Liver (tissue), 8 donors: ENCODE measurements at regions not wholly inside any gene's neighbourhood (a gene's known extent, or its start where the extent isn't known, plus 50 kb on each side); places are given as distances from the start of the nearest gene placed in this dataset.

Experiments used
- DNase-seq: peaks from one replicate; pipeline ENCODE4 v3.0.0-alpha.2; 2017; ENCODE audit warnings: low spot score
- H3K27ac ChIP-seq, 2 donors: one replicate each; pipeline ENCODE4 v1.7.0; 2013; ENCODE audit warnings: inconsistent platforms in 2 of 2, low read length in 2 of 2, control low read depth in 1 of 2, low read depth in 1 of 2, mild to moderate bottlenecking in 1 of 2
- H3K27me3 ChIP-seq, 4 donors: one replicate each; pipeline versions ENCODE4 v1.6.1 to v1.7.0; 2013; ENCODE audit warnings: low read length in 3 of 4, inconsistent platforms in 1 of 4, mild to moderate bottlenecking in 1 of 4, moderate library complexity in 1 of 4; ENCODE audit not compliant: control insufficient read depth in 4 of 4, insufficient read depth in 4 of 4
- H3K36me3 ChIP-seq, 4 donors: one replicate each; pipeline versions ENCODE4 v1.6.1 to v1.7.0; 2013; ENCODE audit warnings: low read length in 3 of 4, mild to moderate bottlenecking in 3 of 4, low read depth in 1 of 4, moderate library complexity in 1 of 4; ENCODE audit not compliant: control insufficient read depth in 4 of 4, insufficient read depth in 3 of 4
- H3K4me1 ChIP-seq, 4 donors: one replicate each; pipeline versions ENCODE4 v1.6.1 to v1.7.0; 2013; ENCODE audit warnings: low read length in 3 of 4, mild to moderate bottlenecking in 3 of 4, moderate library complexity in 1 of 4; ENCODE audit not compliant: control insufficient read depth in 4 of 4, insufficient read depth in 4 of 4
- H3K4me3 ChIP-seq, 3 donors: one replicate each; pipeline versions ENCODE4 v1.6.1 to v1.7.0; 2013; ENCODE audit warnings: low read length in 3 of 3, control low read depth in 1 of 3, low read depth in 1 of 3, mild to moderate bottlenecking in 1 of 3
- H3K9ac ChIP-seq, 2 donors: one replicate each; pipeline ENCODE4 v1.7.0; 2013; ENCODE audit warnings: low read length in 2 of 2, mild to moderate bottlenecking in 2 of 2, moderate library complexity in 2 of 2, control low read depth in 1 of 2, low read depth in 1 of 2
- H3K9me3 ChIP-seq, 4 donors: one replicate each; pipeline versions ENCODE4 v1.6.1 to v1.7.0; 2013; ENCODE audit warnings: low read length in 3 of 4; ENCODE audit not compliant: control insufficient read depth in 4 of 4
- EGR1 ChIP-seq, 2 donors: IDR thresholded peaks; 2 replicates each; pipeline ENCODE4 v1.6.1; 2016 to 2018; ENCODE audit warnings: antibody characterized with exemption in 2 of 2, low read depth in 2 of 2
- FOXA2 ChIP-seq: IDR thresholded peaks from 2 replicates; pipeline ENCODE4 v1.6.1; 2016; ENCODE audit warnings: antibody characterized with exemption
- HNF4A ChIP-seq, 2 donors: conservative IDR thresholded peaks; 2 replicates each; pipeline ENCODE4 v1.6.1; 2016; ENCODE audit warnings: antibody characterized with exemption in 2 of 2, mild to moderate bottlenecking in 2 of 2
- JUND ChIP-seq, 2 donors: IDR thresholded peaks; 2 replicates each; pipeline ENCODE4 v1.6.1; 2016; ENCODE audit warnings: antibody characterized with exemption in 2 of 2
- MAX ChIP-seq: IDR thresholded peaks from 2 replicates; pipeline ENCODE4 v1.6.1; 2016; ENCODE audit warnings: antibody characterized with exemption
- RAD21 ChIP-seq, 2 donors: IDR thresholded peaks; 2 replicates each; pipeline ENCODE4 v1.6.1; 2016; ENCODE audit warnings: antibody characterized with exemption in 2 of 2, mild to moderate bottlenecking in 2 of 2
- TAF1 ChIP-seq: conservative IDR thresholded peaks from 2 replicates; pipeline ENCODE4 v1.6.1; 2016; ENCODE audit warnings: antibody characterized with exemption, mild to moderate bottlenecking
- WGBS: extraction: QIAGEN DNeasy Blood & Tissue Kit; methylation state at CpG from one replicate; pipeline ENCODE4 v1.1.7; 2013; 5-methylcytosine and 5-hydroxymethylcytosine counted together
- TF ChIP-seq, protein P1 (sequence below): IDR thresholded peaks from 2 replicates; pipeline ENCODE4 v1.6.1; 2016; ENCODE audit warnings: antibody characterized with exemption
- TF ChIP-seq, protein P2 (sequence below): fragments of 150-350 bp; IDR thresholded peaks from 2 replicates; pipeline ENCODE4 v1.5.1; 2017; ENCODE audit warnings: improper control_type of control experiment, low read depth, low read length; ENCODE audit not compliant: missing input control
- TF ChIP-seq, protein P3 (sequence below): IDR thresholded peaks from 2 replicates; pipeline ENCODE4 v1.6.1; 2016; ENCODE audit warnings: antibody characterized with exemption, mild to moderate bottlenecking
- TF ChIP-seq, protein P4 (sequence below): IDR thresholded peaks from 2 replicates; pipeline ENCODE4 v1.6.1; 2016; ENCODE audit warnings: antibody characterized with exemption
- donor health status: healthy.
- donor health status: healthy.
- donor health status: healthy.
- donor health status: healthy.
- donor health status: healthy.

DNA sequence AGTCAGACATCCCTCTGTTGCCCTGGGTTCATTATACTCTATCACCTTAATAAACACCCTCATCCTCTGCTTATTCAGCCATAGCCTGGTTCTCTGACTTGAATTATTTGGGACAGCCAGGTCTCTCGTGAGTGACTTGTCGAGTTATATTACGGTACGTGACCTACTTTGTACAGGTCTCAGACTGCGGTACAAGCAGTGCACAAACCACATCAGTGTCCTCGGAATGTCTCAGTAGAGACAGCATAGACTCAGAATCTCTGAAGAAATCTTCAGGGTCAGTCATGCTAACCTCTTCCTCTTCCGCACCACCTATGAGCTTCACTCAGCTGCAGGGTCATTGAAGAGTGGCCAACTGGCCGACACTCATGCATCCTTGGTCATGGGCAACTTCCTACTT is 860.8 kb downstream of the BCL11B start:
- H3K4me3 ChIP-seq: no peak overlapping the region

DNA sequence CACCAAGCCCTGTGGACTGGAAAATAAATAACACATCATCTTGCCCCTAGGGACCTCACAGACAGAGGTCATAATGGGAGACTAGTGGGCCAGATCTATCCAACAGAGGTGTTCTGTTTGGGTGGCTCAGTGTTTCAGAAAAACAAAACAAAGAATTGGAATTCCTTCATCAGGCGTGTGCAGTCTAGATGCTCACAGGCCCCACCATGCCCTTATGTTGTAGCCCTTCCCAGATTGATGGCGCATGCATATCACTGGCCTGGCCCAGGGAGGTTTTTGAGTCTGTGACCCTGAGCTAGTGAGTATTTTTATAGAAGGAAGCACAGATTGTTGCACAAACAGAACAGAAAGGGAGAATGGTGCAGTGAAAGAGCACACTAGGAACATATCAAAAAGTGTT is 859.6 kb downstream of the BCL11B start:
- no peak overlapping the region for H3K27ac ChIP-seq
- no peak overlapping the region for H3K4me3 ChIP-seq
- H3K27me3 ChIP-seq: peaks cover 0 to 8% (median 0%) of the 10 kb centered on the region in 4 donors
- no peak overlapping the region for H3K9ac ChIP-seq
- no peak for DNase-seq
- 83% methylated on average over 2 of the region's 2 CpGs for WGBS
- H3K4me1 ChIP-seq: no peaks in the 10 kb centered on the region
- peaks cover 0 to 3% (median 0%) of the 10 kb centered on the region in 4 donors for H3K9me3 ChIP-seq
- no peaks in the 10 kb centered on the region for H3K36me3 ChIP-seq
- TF ChIP-seq, protein P1, sequence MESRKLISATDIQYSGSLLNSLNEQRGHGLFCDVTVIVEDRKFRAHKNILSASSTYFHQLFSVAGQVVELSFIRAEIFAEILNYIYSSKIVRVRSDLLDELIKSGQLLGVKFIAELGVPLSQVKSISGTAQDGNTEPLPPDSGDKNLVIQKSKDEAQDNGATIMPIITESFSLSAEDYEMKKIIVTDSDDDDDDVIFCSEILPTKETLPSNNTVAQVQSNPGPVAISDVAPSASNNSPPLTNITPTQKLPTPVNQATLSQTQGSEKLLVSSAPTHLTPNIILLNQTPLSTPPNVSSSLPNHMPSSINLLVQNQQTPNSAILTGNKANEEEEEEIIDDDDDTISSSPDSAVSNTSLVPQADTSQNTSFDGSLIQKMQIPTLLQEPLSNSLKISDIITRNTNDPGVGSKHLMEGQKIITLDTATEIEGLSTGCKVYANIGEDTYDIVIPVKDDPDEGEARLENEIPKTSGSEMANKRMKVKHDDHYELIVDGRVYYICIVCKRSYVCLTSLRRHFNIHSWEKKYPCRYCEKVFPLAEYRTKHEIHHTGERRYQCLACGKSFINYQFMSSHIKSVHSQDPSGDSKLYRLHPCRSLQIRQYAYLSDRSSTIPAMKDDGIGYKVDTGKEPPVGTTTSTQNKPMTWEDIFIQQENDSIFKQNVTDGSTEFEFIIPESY: no peak
- TF ChIP-seq JUND (IDR thresholded peaks at IDR 0.05) (no peak), MAX (no peak), EGR1 (IDR thresholded peaks at IDR 0.05; ENCODE audit: low read depth in 2 of 2) (no peak)
- TF ChIP-seq, protein P2, sequence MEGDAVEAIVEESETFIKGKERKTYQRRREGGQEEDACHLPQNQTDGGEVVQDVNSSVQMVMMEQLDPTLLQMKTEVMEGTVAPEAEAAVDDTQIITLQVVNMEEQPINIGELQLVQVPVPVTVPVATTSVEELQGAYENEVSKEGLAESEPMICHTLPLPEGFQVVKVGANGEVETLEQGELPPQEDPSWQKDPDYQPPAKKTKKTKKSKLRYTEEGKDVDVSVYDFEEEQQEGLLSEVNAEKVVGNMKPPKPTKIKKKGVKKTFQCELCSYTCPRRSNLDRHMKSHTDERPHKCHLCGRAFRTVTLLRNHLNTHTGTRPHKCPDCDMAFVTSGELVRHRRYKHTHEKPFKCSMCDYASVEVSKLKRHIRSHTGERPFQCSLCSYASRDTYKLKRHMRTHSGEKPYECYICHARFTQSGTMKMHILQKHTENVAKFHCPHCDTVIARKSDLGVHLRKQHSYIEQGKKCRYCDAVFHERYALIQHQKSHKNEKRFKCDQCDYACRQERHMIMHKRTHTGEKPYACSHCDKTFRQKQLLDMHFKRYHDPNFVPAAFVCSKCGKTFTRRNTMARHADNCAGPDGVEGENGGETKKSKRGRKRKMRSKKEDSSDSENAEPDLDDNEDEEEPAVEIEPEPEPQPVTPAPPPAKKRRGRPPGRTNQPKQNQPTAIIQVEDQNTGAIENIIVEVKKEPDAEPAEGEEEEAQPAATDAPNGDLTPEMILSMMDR: no peak

More for the DNA sequence above, 860.8 kb downstream of the BCL11B start:
- Histone ChIP-seq H3K9me3 (peaks cover 0 to 3% (median 0%) of the 10 kb centered on the region in 4 donors), H3K36me3 (no peaks in the 10 kb centered on the region), H3K27me3 (peaks cover 0 to 6% (median 0%) of the 10 kb centered on the region in 4 donors), H3K27ac (no peak overlapping the region), H3K9ac (no peak overlapping the region), H3K4me1 (no peaks in the 10 kb centered on the region)
- DNase-seq: no peak
- 88% methylated on average over 8 of the region's 8 CpGs for WGBS
- TF ChIP-seq, protein P1: no peak
- TF ChIP-seq, protein P2: no peak
- TF ChIP-seq, protein P3, sequence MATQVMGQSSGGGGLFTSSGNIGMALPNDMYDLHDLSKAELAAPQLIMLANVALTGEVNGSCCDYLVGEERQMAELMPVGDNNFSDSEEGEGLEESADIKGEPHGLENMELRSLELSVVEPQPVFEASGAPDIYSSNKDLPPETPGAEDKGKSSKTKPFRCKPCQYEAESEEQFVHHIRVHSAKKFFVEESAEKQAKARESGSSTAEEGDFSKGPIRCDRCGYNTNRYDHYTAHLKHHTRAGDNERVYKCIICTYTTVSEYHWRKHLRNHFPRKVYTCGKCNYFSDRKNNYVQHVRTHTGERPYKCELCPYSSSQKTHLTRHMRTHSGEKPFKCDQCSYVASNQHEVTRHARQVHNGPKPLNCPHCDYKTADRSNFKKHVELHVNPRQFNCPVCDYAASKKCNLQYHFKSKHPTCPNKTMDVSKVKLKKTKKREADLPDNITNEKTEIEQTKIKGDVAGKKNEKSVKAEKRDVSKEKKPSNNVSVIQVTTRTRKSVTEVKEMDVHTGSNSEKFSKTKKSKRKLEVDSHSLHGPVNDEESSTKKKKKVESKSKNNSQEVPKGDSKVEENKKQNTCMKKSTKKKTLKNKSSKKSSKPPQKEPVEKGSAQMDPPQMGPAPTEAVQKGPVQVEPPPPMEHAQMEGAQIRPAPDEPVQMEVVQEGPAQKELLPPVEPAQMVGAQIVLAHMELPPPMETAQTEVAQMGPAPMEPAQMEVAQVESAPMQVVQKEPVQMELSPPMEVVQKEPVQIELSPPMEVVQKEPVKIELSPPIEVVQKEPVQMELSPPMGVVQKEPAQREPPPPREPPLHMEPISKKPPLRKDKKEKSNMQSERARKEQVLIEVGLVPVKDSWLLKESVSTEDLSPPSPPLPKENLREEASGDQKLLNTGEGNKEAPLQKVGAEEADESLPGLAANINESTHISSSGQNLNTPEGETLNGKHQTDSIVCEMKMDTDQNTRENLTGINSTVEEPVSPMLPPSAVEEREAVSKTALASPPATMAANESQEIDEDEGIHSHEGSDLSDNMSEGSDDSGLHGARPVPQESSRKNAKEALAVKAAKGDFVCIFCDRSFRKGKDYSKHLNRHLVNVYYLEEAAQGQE: no peak
- no peak for TF ChIP-seq HNF4A (conservative IDR thresholded peaks at IDR 0.05)
- TF ChIP-seq FOXA2: no peak
- TF ChIP-seq, protein P4, sequence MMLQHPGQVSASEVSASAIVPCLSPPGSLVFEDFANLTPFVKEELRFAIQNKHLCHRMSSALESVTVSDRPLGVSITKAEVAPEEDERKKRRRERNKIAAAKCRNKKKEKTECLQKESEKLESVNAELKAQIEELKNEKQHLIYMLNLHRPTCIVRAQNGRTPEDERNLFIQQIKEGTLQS: no peak
- TF ChIP-seq RAD21 (IDR thresholded peaks at IDR 0.05): no peak
- no peak for TF ChIP-seq TAF1
